Amniotic epithelial cell (primary cell): ENCODE measurements at regions not wholly inside any gene's neighbourhood (a gene's known extent, or its start where the extent isn't known, plus 50 kb on each side); places are given as distances from the start of the nearest gene placed in this dataset.

ENCODE experiments used
- DNase-seq: peaks from one replicate; pipeline ENCODE4 v3.0.0-alpha.2; 2010; ENCODE audit warnings: low read depth

- DNase-seq, result no peak
Observed at GRCh38 chr9:115943431-115944165, 210.0 kb upstream of the PAPPA start.

- DNase-seq, result peak; percentile 100
Observed at GRCh38 chr9:115944166-115944948, 209.2 kb upstream of the PAPPA start.

- no peak for DNase-seq
Observed at GRCh38 chr9:115945009-115945431, 208.6 kb upstream of the PAPPA start.

- DNase-seq, result peak; percentile 49
Observed at GRCh38 chr9:115946530-115946929, 207.1 kb upstream of the PAPPA start.

GRCh38 chr9:115951977-115952376 lies 201.6 kb upstream of the PAPPA start:
- DNase-seq, result peak; percentile 7

GRCh38 chr9:115952430-115953292 lies 200.9 kb upstream of the PAPPA start:
- peak; percentile 59 for DNase-seq

GRCh38 chr9:115956371-115956770 lies 197.2 kb upstream of the PAPPA start:
- DNase-seq, result no peak

GRCh38 chr9:115957585-115957984 lies 196.0 kb upstream of the PAPPA start:
- no peak for DNase-seq

GRCh38 chr9:115964710-115965347 lies 188.8 kb upstream of the PAPPA start:
- no peak for DNase-seq

GRCh38 chr9:115966660-115967059 lies 186.9 kb upstream of the PAPPA start:
- no peak for DNase-seq

- DNase-seq, result peak; percentile 79
Observed at GRCh38 chr9:115969096-115969495, 184.5 kb upstream of the PAPPA start.

GRCh38 chr9:115972362-115972761 lies 181.2 kb upstream of the PAPPA start:
- no peak for DNase-seq

GRCh38 chr9:115972843-115973595 lies 180.6 kb upstream of the PAPPA start:
- peak; percentile 45 for DNase-seq

GRCh38 chr9:115976781-115977180 lies 176.8 kb upstream of the PAPPA start:
- no peak for DNase-seq

- no peak for DNase-seq
Observed at GRCh38 chr9:115978091-115978490, 175.5 kb upstream of the PAPPA start.

GRCh38 chr9:115978659-115979096 lies 174.9 kb upstream of the PAPPA start:
- DNase-seq, result peak; percentile 88

GRCh38 chr9:115980054-115980453 lies 173.5 kb upstream of the PAPPA start:
- no peak for DNase-seq

GRCh38 chr9:115980502-115980901 lies 173.1 kb upstream of the PAPPA start:
- no peak for DNase-seq

- DNase-seq, result no peak
Observed at GRCh38 chr9:115980976-115981375, 172.6 kb upstream of the PAPPA start.

GRCh38 chr9:115983366-115983765 lies 170.2 kb upstream of the PAPPA start:
- no peak for DNase-seq

GRCh38 chr9:115985657-115986056 lies 167.9 kb upstream of the PAPPA start:
- peak; percentile 33 for DNase-seq
